ENCODE measurements at regions not wholly inside any gene's neighbourhood (a gene's known extent, or its start where the extent isn't known, plus 50 kb on each side); places are given as distances from the start of the nearest gene placed in this dataset.

GRCh38 chr20:24059174-24059573 lies 70.6 kb upstream of the GGTLC1 start:
- intact Hi-C loops (cut with DNase I) = no loop called here
- Histone ChIP-seq H3K27ac (no peak overlapping the region), H3K9me3 (no peaks in the 10 kb centered on the region), H3K4me1 (ENCODE audit: insufficient read depth) (no peaks in the 10 kb centered on the region), H3K27me3 (no peaks in the 10 kb centered on the region), H3K4me3 (no peak overlapping the region), H3K36me3 (no peaks in the 10 kb centered on the region)
- no peak for DNase-seq
- WGBS, 3 donors = 92 to 97% (median 94%) methylated on average over 5 of the region's 5 CpGs
- no peak for TF ChIP-seq POLR2A (IDR thresholded peaks at IDR 0.05)
- no peak for TF ChIP-seq EP300 (IDR thresholded peaks at IDR 0.05)
- TF ChIP-seq CTCF (IDR thresholded peaks at IDR 0.05) = no peak

- no peak for DNase-seq
- H3K27me3 ChIP-seq = no peaks in the 10 kb centered on the region
- no peak overlapping the region for H3K27ac ChIP-seq
- no peaks in the 10 kb centered on the region for H3K9me3 ChIP-seq
- intact Hi-C loops (cut with DNase I) = no loop called here
- H3K4me3 ChIP-seq = no peak overlapping the region
- H3K36me3 ChIP-seq = no peaks in the 10 kb centered on the region
- no peaks in the 10 kb centered on the region for H3K4me1 ChIP-seq (ENCODE audit: insufficient read depth)
- no peak for TF ChIP-seq EP300 (IDR thresholded peaks at IDR 0.05)
- no peak for TF ChIP-seq POLR2A (IDR thresholded peaks at IDR 0.05)
- TF ChIP-seq CTCF (IDR thresholded peaks at IDR 0.05) = no peak
- 2 to 7% (median 6%) methylated on average over 1 of the region's 1 CpG for WGBS, 3 donors
These were observed 67.9 kb upstream of the GGTLC1 start for GRCh38 chr20:24056491-24056890.

- intact Hi-C loops (cut with DNase I) = no loop called here
- 90 to 93% (median 93%) methylated on average over 23 of the region's 23 CpGs for WGBS, 3 donors
- Histone ChIP-seq H3K27me3 (no peaks in the 10 kb centered on the region), H3K36me3 (no peaks in the 10 kb centered on the region), H3K4me1 (ENCODE audit: insufficient read depth) (no peaks in the 10 kb centered on the region), H3K4me3 (no peak overlapping the region), H3K27ac (no peak overlapping the region), H3K9me3 (no peaks in the 10 kb centered on the region)
- no peak for TF ChIP-seq POLR2A (IDR thresholded peaks at IDR 0.05)
- no peak for TF ChIP-seq EP300 (IDR thresholded peaks at IDR 0.05)
- no peak for TF ChIP-seq CTCF (IDR thresholded peaks at IDR 0.05)
- no peak for DNase-seq
These were observed 64.2 kb upstream of the GGTLC1 start for GRCh38 chr20:24052599-24053275.

- H3K4me1 ChIP-seq (ENCODE audit: insufficient read depth) = no peaks in the 10 kb centered on the region
- 72 to 78% (median 73%) methylated on average over 2 of the region's 2 CpGs for WGBS, 3 donors
- H3K36me3 ChIP-seq = no peaks in the 10 kb centered on the region
- H3K27me3 ChIP-seq = no peaks in the 10 kb centered on the region
- no peak for DNase-seq
- no peak overlapping the region for H3K4me3 ChIP-seq
- no peak for TF ChIP-seq EP300 (IDR thresholded peaks at IDR 0.05)
- no peak for TF ChIP-seq CTCF (IDR thresholded peaks at IDR 0.05)
- no peak for TF ChIP-seq POLR2A (IDR thresholded peaks at IDR 0.05)
- intact Hi-C loops (cut with DNase I) = no loop called here
- H3K9me3 ChIP-seq = no peaks in the 10 kb centered on the region
- no peak overlapping the region for H3K27ac ChIP-seq
These were observed 62.6 kb upstream of the GGTLC1 start for GRCh38 chr20:24051160-24051559.
